Stimulated activated CD8-positive, alpha-beta memory T cell treated with anti-CD3 and anti-CD28 coated beads, Interleukin-2, amount 100 ng/mL, for 1 hour (primary cell): ENCODE measurements at regions not wholly inside any gene's neighbourhood (a gene's known extent, or its start where the extent isn't known, plus 50 kb on each side); places are given as distances from the start of the nearest gene placed in this dataset.

Experiments
- DNase-seq, 2 donors: peaks; one replicate each; pipeline ENCODE4 v3.0.0-alpha.2; 2020; ENCODE audit warnings: low read depth in 2 of 2

GRCh38 chr1:3954170-3955169 lies 54.4 kb upstream of the C1orf174 start:
- no peak for DNase-seq

GRCh38 chr1:3955196-3955772 lies 55.2 kb upstream of the C1orf174 start:
- no peak for DNase-seq

- no peak for DNase-seq
Observed at GRCh38 chr1:3956527-3957170, 56.6 kb upstream of the C1orf174 start.

GRCh38 chr1:3959361-3959760 lies 59.3 kb upstream of the C1orf174 start:
- no peak for DNase-seq

- DNase-seq: no peak
Observed at GRCh38 chr1:3963554-3963953, 63.5 kb upstream of the C1orf174 start.

GRCh38 chr1:3965693-3966092 lies 65.6 kb upstream of the C1orf174 start:
- no peak for DNase-seq

GRCh38 chr1:3968851-3969250 lies 68.8 kb upstream of the C1orf174 start:
- DNase-seq: no peak

- DNase-seq: no peak
Observed at GRCh38 chr1:3971981-3972380, 71.9 kb upstream of the C1orf174 start.

- DNase-seq: no peak
Observed at GRCh38 chr1:3975903-3976630, 76.0 kb upstream of the C1orf174 start.

GRCh38 chr1:3976821-3977220 lies 76.7 kb upstream of the C1orf174 start:
- no peak for DNase-seq

- DNase-seq: no peak
Observed at GRCh38 chr1:3978196-3978989, 78.3 kb upstream of the C1orf174 start.

GRCh38 chr1:3978990-3979325 lies 78.9 kb upstream of the C1orf174 start:
- no peak for DNase-seq

GRCh38 chr1:3981261-3981660 lies 81.2 kb upstream of the C1orf174 start:
- DNase-seq: no peak

GRCh38 chr1:3981746-3982505 lies 81.9 kb upstream of the C1orf174 start:
- DNase-seq: no peak

GRCh38 chr1:3983181-3983580 lies 83.1 kb upstream of the C1orf174 start:
- no peak for DNase-seq

GRCh38 chr1:3984586-3984985 lies 84.5 kb upstream of the C1orf174 start:
- DNase-seq: no peak

- no peak for DNase-seq
Observed at GRCh38 chr1:3986686-3987218, 86.7 kb upstream of the C1orf174 start.

- DNase-seq: no peak
Observed at GRCh38 chr1:3987669-3988235, 87.7 kb upstream of the C1orf174 start.

GRCh38 chr1:3988431-3988830 lies 88.4 kb upstream of the C1orf174 start:
- DNase-seq: no peak

- no peak for DNase-seq
Observed at GRCh38 chr1:3989465-3989864, 89.4 kb upstream of the C1orf174 start.
